ENCODE measurements at regions not wholly inside any gene's neighbourhood (a gene's known extent, or its start where the extent isn't known, plus 50 kb on each side); places are given as distances from the start of the nearest gene placed in this dataset.

- TF ChIP-seq CTCF (IDR thresholded peaks at IDR 0.05; ENCODE audit: control extremely low read depth, extremely low read depth), result no peak
- 63 to 74% methylated on average over 1 of the region's 1 CpG for WGBS, 2 donors
- no peaks in the 10 kb centered on the region for H3K27me3 ChIP-seq (ENCODE audit: control insufficient read depth in 3 of 3, insufficient read depth in 3 of 3, low read length in 2 of 3)
- no peaks in the 10 kb centered on the region for H3K36me3 ChIP-seq (ENCODE audit: control insufficient read depth in 4 of 4, insufficient read depth in 4 of 4, low read length in 4 of 4)
- no peak for ATAC-seq (ENCODE audit: insufficient read depth, low FRiP score)
- H3K4me1 ChIP-seq (ENCODE audit: control insufficient read depth in 5 of 5, insufficient read depth in 5 of 5, low read length in 5 of 5), result no peaks in the 10 kb centered on the region
- no peak overlapping the region for H3K9ac ChIP-seq (ENCODE audit: insufficient read depth in 1 of 2, low read length in 2 of 2)
- H3K9me3 ChIP-seq (ENCODE audit: control insufficient read depth in 4 of 4, insufficient read depth in 3 of 4, low read length in 3 of 4), result no peaks in the 10 kb centered on the region
- DNase-seq, result no peak
- H3K27ac ChIP-seq (ENCODE audit: low read depth in 1 of 2, low read length in 1 of 2), result no peak overlapping the region
- no peak overlapping the region for H3K4me3 ChIP-seq
Observed at GRCh38 chr11:93608364-93608763, 53.1 kb upstream of the CEP295 start.

GRCh38 chr11:93606721-93607120 lies 54.8 kb upstream of the CEP295 start:
- WGBS, 2 donors, result 90 to 91% methylated on average over 3 of the region's 3 CpGs
- Histone ChIP-seq H3K36me3 (ENCODE audit: control insufficient read depth in 4 of 4, insufficient read depth in 4 of 4, low read length in 4 of 4) (no peaks in the 10 kb centered on the region), H3K27ac (ENCODE audit: low read depth in 1 of 2, low read length in 1 of 2) (no peak overlapping the region), H3K27me3 (ENCODE audit: control insufficient read depth in 3 of 3, insufficient read depth in 3 of 3, low read length in 2 of 3) (no peaks in the 10 kb centered on the region), H3K9me3 (ENCODE audit: control insufficient read depth in 4 of 4, insufficient read depth in 3 of 4, low read length in 3 of 4) (no peaks in the 10 kb centered on the region), H3K4me3 (no peak overlapping the region), H3K4me1 (ENCODE audit: control insufficient read depth in 5 of 5, insufficient read depth in 5 of 5, low read length in 5 of 5) (no peaks in the 10 kb centered on the region), H3K9ac (ENCODE audit: insufficient read depth in 1 of 2, low read length in 2 of 2) (no peak overlapping the region)
- no peak for ATAC-seq (ENCODE audit: insufficient read depth, low FRiP score)
- no peak for DNase-seq
- TF ChIP-seq CTCF (IDR thresholded peaks at IDR 0.05; ENCODE audit: control extremely low read depth, extremely low read depth), result no peak

GRCh38 chr11:93606314-93606713 lies 55.2 kb upstream of the CEP295 start:
- WGBS, 2 donors, result 80 to 93% methylated on average over 2 of the region's 2 CpGs
- no peaks in the 10 kb centered on the region for H3K4me1 ChIP-seq (ENCODE audit: control insufficient read depth in 5 of 5, insufficient read depth in 5 of 5, low read length in 5 of 5)
- TF ChIP-seq CTCF (IDR thresholded peaks at IDR 0.05; ENCODE audit: control extremely low read depth, extremely low read depth), result no peak

GRCh38 chr11:93605642-93606041 lies 55.8 kb upstream of the CEP295 start:
- Histone ChIP-seq H3K4me1 (ENCODE audit: control insufficient read depth in 5 of 5, insufficient read depth in 5 of 5, low read length in 5 of 5) (no peaks in the 10 kb centered on the region), H3K27ac (ENCODE audit: low read depth in 1 of 2, low read length in 1 of 2) (no peak overlapping the region), H3K36me3 (ENCODE audit: control insufficient read depth in 4 of 4, insufficient read depth in 4 of 4, low read length in 4 of 4) (no peaks in the 10 kb centered on the region), H3K9ac (ENCODE audit: insufficient read depth in 1 of 2, low read length in 2 of 2) (no peak overlapping the region), H3K27me3 (ENCODE audit: control insufficient read depth in 3 of 3, insufficient read depth in 3 of 3, low read length in 2 of 3) (no peaks in the 10 kb centered on the region), H3K4me3 (no peak overlapping the region), H3K9me3 (ENCODE audit: control insufficient read depth in 4 of 4, insufficient read depth in 3 of 4, low read length in 3 of 4) (no peaks in the 10 kb centered on the region)
- 54 to 55% methylated on average over 3 of the region's 3 CpGs for WGBS, 2 donors
- DNase-seq (no peak), ATAC-seq (ENCODE audit: insufficient read depth, low FRiP score) (no peak)
- TF ChIP-seq CTCF (IDR thresholded peaks at IDR 0.05; ENCODE audit: control extremely low read depth, extremely low read depth), result no peak

More at GRCh38 chr11:93606314-93606713, 55.2 kb upstream of the CEP295 start:
- H3K27ac ChIP-seq (ENCODE audit: low read depth in 1 of 2, low read length in 1 of 2), result no peak overlapping the region
- no peak for DNase-seq
- H3K27me3 ChIP-seq (ENCODE audit: control insufficient read depth in 3 of 3, insufficient read depth in 3 of 3, low read length in 2 of 3), result no peaks in the 10 kb centered on the region
- H3K4me3 ChIP-seq, result no peak overlapping the region
- no peaks in the 10 kb centered on the region for H3K9me3 ChIP-seq (ENCODE audit: control insufficient read depth in 4 of 4, insufficient read depth in 3 of 4, low read length in 3 of 4)
- no peaks in the 10 kb centered on the region for H3K36me3 ChIP-seq (ENCODE audit: control insufficient read depth in 4 of 4, insufficient read depth in 4 of 4, low read length in 4 of 4)
- no peak for ATAC-seq (ENCODE audit: insufficient read depth, low FRiP score)
- H3K9ac ChIP-seq (ENCODE audit: insufficient read depth in 1 of 2, low read length in 2 of 2), result no peak overlapping the region

Measured in lung (tissue), 11 donors.